Esophagus muscularis mucosa (tissue), 4 donors: ENCODE measurements at regions not wholly inside any gene's neighbourhood (a gene's known extent, or its start where the extent isn't known, plus 50 kb on each side); places are given as distances from the start of the nearest gene placed in this dataset.

Experiments
- DNase-seq: peaks from one replicate; pipeline ENCODE4 v3.0.0-alpha.2; 2017; ENCODE audit errors: extremely low spot score
- H3K27ac ChIP-seq, 4 donors: fragments of 200-600 bp; sonication (generic); replicated peaks in 1 of 4; 1 replicate in 3 of 4; 2 replicates in 1 of 4; pipeline ENCODE4 v1.5.1; 2016 to 2019; ENCODE audit warnings: mild to moderate bottlenecking in 1 of 4
- H3K27me3 ChIP-seq, 4 donors: fragments of 200-600 bp; sonication (generic); one replicate each; pipeline versions ENCODE4 v1.5.1 to v1.6.0; 2016 to 2019
- H3K36me3 ChIP-seq, 4 donors: fragments of 200-600 bp; sonication (generic); one replicate each; pipeline ENCODE4 v1.5.1; 2016 to 2019
- H3K4me1 ChIP-seq, 4 donors: fragments of 200-600 bp; sonication (generic); one replicate each; pipeline ENCODE4 v1.5.1; 2016 to 2019
- H3K4me3 ChIP-seq, 4 donors: fragments of 200-600 bp; sonication (generic); 1 replicate in 2 of 4; 2 replicates in 2 of 4; pipeline ENCODE4 v1.5.1; 2016 to 2019; ENCODE audit warnings: mild to moderate bottlenecking in 4 of 4, moderate library complexity in 1 of 4
- H3K9me3 ChIP-seq, 4 donors: fragments of 200-600 bp; sonication (generic); 1 replicate in 3 of 4; 2 replicates in 1 of 4; pipeline ENCODE4 v1.5.1; 2016 to 2019
- CTCF ChIP-seq, 3 experiments: fragments of 200-600 bp in 2 of 3; fragments of 450-650 bp in 1 of 3; sonication (generic) in 2 of 3; IDR thresholded peaks; one replicate each; pipeline ENCODE4 v1.5.1; 2017 to 2019; ENCODE audit warnings: antibody characterized with exemption in 3 of 3, mild to moderate bottlenecking in 2 of 3, moderate library complexity in 1 of 3
- EP300 ChIP-seq: sonication (generic); formaldehyde crosslinking; IDR thresholded peaks from one replicate; pipeline ENCODE4 v1.6.1; 2017; ENCODE audit warnings: antibody characterized with exemption
- POLR2A ChIP-seq: fragments of 450-650 bp; IDR thresholded peaks from one replicate; pipeline ENCODE4 v1.6.1; 2017; ENCODE audit warnings: antibody characterized with exemption, moderate library complexity, mild to moderate bottlenecking, low read depth
- POLR2AphosphoS5 ChIP-seq, 2 donors: sonication (generic); formaldehyde crosslinking; IDR thresholded peaks; one replicate each; pipeline ENCODE4 v1.6.1; 2017; ENCODE audit warnings: antibody characterized with exemption in 2 of 2
- WGBS: methylation state at CpG from one replicate; pipeline ENCODE4 v1.1.5; 2018; 5-methylcytosine and 5-hydroxymethylcytosine counted together
- intact Hi-C: fragments of 100-400 bp; cut with DNase I; formaldehyde crosslinking; loops from one replicate; pipeline ENCODE4 v1.15.1; 2023

- WGBS, result 78% methylated on average over 3 of the region's 3 CpGs
- H3K36me3 ChIP-seq, result no peaks in the 10 kb centered on the region
- intact Hi-C loops, result no loop called here
- peaks cover 0 to 13% (median 2%) of the 10 kb centered on the region in 4 donors for H3K4me1 ChIP-seq
- no peak overlapping the region for H3K27ac ChIP-seq
- H3K9me3 ChIP-seq, result no peaks in the 10 kb centered on the region
- H3K27me3 ChIP-seq, result no peaks in the 10 kb centered on the region
- no peak overlapping the region for H3K4me3 ChIP-seq
- no peak for DNase-seq
- TF ChIP-seq POLR2AphosphoS5 (IDR thresholded peaks at IDR 0.05), result no peak
- TF ChIP-seq EP300, result no peak
- no peak for TF ChIP-seq POLR2A
- no peak for TF ChIP-seq CTCF (IDR thresholded peaks at IDR 0.05)
Measured at GRCh38 chr5:58015175-58015574, 444.7 kb downstream of the PLK2 start.

GRCh38 chr5:58013542-58014258, 446.2 kb downstream of the PLK2 start:
- Histone ChIP-seq H3K4me3 (no peak overlapping the region), H3K27ac (no peak overlapping the region), H3K36me3 (no peaks in the 10 kb centered on the region), H3K9me3 (no peaks in the 10 kb centered on the region), H3K4me1 (peaks cover 0 to under 1% (median 0%) of the 10 kb centered on the region in 4 donors), H3K27me3 (no peaks in the 10 kb centered on the region)
- no peak for TF ChIP-seq POLR2AphosphoS5 (IDR thresholded peaks at IDR 0.05)
- no peak for TF ChIP-seq CTCF (IDR thresholded peaks at IDR 0.05)
- no peak for TF ChIP-seq POLR2A
- no peak for TF ChIP-seq EP300
- intact Hi-C loops, result no loop called here
- DNase-seq, result no peak
- WGBS, result 91% methylated on average over 9 of the region's 9 CpGs

- H3K36me3 ChIP-seq, result no peaks in the 10 kb centered on the region
- DNase-seq, result no peak
- no peaks in the 10 kb centered on the region for H3K4me1 ChIP-seq
- TF ChIP-seq POLR2A, result no peak
- TF ChIP-seq CTCF (IDR thresholded peaks at IDR 0.05), result no peak
- TF ChIP-seq POLR2AphosphoS5 (IDR thresholded peaks at IDR 0.05), result no peak
- TF ChIP-seq EP300, result no peak
- H3K9me3 ChIP-seq, result no peaks in the 10 kb centered on the region
- H3K27me3 ChIP-seq, result no peaks in the 10 kb centered on the region
- 94% methylated on average over 3 of the region's 3 CpGs for WGBS
- H3K27ac ChIP-seq, result no peak overlapping the region
- no peak overlapping the region for H3K4me3 ChIP-seq
- intact Hi-C loops, result no loop called here
Measured at GRCh38 chr5:58012801-58013315, 447.0 kb downstream of the PLK2 start.

GRCh38 chr5:58012102-58012501, 447.8 kb downstream of the PLK2 start:
- no peaks in the 10 kb centered on the region for H3K9me3 ChIP-seq
- 43% methylated on average over 1 of the region's 1 CpG for WGBS
- H3K36me3 ChIP-seq, result no peaks in the 10 kb centered on the region
- no peak overlapping the region for H3K4me3 ChIP-seq
- intact Hi-C loops, result no loop called here
- H3K4me1 ChIP-seq, result no peaks in the 10 kb centered on the region
- H3K27ac ChIP-seq, result no peak overlapping the region
- no peak for DNase-seq
- no peak for TF ChIP-seq EP300
- TF ChIP-seq POLR2AphosphoS5 (IDR thresholded peaks at IDR 0.05), result no peak
- TF ChIP-seq POLR2A, result no peak
- TF ChIP-seq CTCF (IDR thresholded peaks at IDR 0.05), result no peak
- no peaks in the 10 kb centered on the region for H3K27me3 ChIP-seq

GRCh38 chr5:58011301-58011700, 448.6 kb downstream of the PLK2 start:
- intact Hi-C loops, result no loop called here
- Histone ChIP-seq H3K27me3 (no peaks in the 10 kb centered on the region), H3K9me3 (no peaks in the 10 kb centered on the region), H3K36me3 (no peaks in the 10 kb centered on the region), H3K4me1 (no peaks in the 10 kb centered on the region), H3K27ac (no peak overlapping the region), H3K4me3 (no peak overlapping the region)
- DNase-seq, result no peak
- TF ChIP-seq EP300 (no peak), CTCF (IDR thresholded peaks at IDR 0.05) (no peak), POLR2A (no peak), POLR2AphosphoS5 (IDR thresholded peaks at IDR 0.05) (no peak)
- WGBS, result 58% methylated on average over 4 of the region's 4 CpGs
